ENCODE measurements at regions not wholly inside any gene's neighbourhood (a gene's known extent, or its start where the extent isn't known, plus 50 kb on each side); places are given as distances from the start of the nearest gene placed in this dataset.

- WGBS = 86% methylated on average over 3 of the region's 3 CpGs
- H3K9me3 ChIP-seq (ENCODE audit: control insufficient read depth in 4 of 4, low read length in 3 of 4) = no peaks in the 10 kb centered on the region
- no peak overlapping the region for H3K4me3 ChIP-seq (ENCODE audit: low read depth in 1 of 3, low read length in 3 of 3)
Observed at GRCh38 chr3:4107430-4107829, 195.7 kb upstream of the SETMAR start.

GRCh38 chr3:4113811-4114522 lies 189.2 kb upstream of the SETMAR start:
- no peaks in the 10 kb centered on the region for H3K4me1 ChIP-seq (ENCODE audit: control insufficient read depth in 4 of 4, insufficient read depth in 4 of 4, low read length in 3 of 4)
- WGBS = 83% methylated on average over 2 of the region's 2 CpGs
- no peaks in the 10 kb centered on the region for H3K9me3 ChIP-seq (ENCODE audit: control insufficient read depth in 4 of 4, low read length in 3 of 4)
- no peak overlapping the region for H3K4me3 ChIP-seq (ENCODE audit: low read depth in 1 of 3, low read length in 3 of 3)
- no peaks in the 10 kb centered on the region for H3K36me3 ChIP-seq (ENCODE audit: control insufficient read depth in 4 of 4, insufficient read depth in 3 of 4, low read depth in 1 of 4, low read length in 3 of 4)
- DNase-seq (ENCODE audit: low spot score) = no peak
- no peaks in the 10 kb centered on the region for H3K27me3 ChIP-seq (ENCODE audit: control insufficient read depth in 4 of 4, insufficient read depth in 4 of 4, low read length in 3 of 4)
- H3K27ac ChIP-seq (ENCODE audit: low read depth in 1 of 2, low read length in 2 of 2) = no peak overlapping the region
- no peak overlapping the region for H3K9ac ChIP-seq (ENCODE audit: low read depth in 1 of 2, low read length in 2 of 2)
- no peak for TF ChIP-seq ZBTB33 (IDR thresholded peaks at IDR 0.05)
- no peak for TF ChIP-seq MAX (IDR thresholded peaks at IDR 0.05)
- no peak for TF ChIP-seq JUND (IDR thresholded peaks at IDR 0.05)
- TF ChIP-seq EGR1 (IDR thresholded peaks at IDR 0.05; ENCODE audit: low read depth in 2 of 2) = no peak
- no peak for TF ChIP-seq YY1 (IDR thresholded peaks at IDR 0.05)
- TF ChIP-seq ATF3 (IDR thresholded peaks at IDR 0.05) = no peak
- no peak for TF ChIP-seq FOXA2 (IDR thresholded peaks at IDR 0.05)
- no peak for TF ChIP-seq NR2F2 (IDR thresholded peaks at IDR 0.05)
- no peak for TF ChIP-seq FOXA1 (IDR thresholded peaks at IDR 0.05)
- no peak for TF ChIP-seq REST (IDR thresholded peaks at IDR 0.05)
- TF ChIP-seq GABPA (IDR thresholded peaks at IDR 0.05 in 1 of 2, conservative IDR thresholded peaks at IDR 0.05 in 1 of 2) = no peak
- no peak for TF ChIP-seq SP1 (IDR thresholded peaks at IDR 0.05)
- TF ChIP-seq HNF4G (IDR thresholded peaks at IDR 0.05) = no peak

More at GRCh38 chr3:4107430-4107829, 195.7 kb upstream of the SETMAR start:
- no peak for TF ChIP-seq HNF4G (IDR thresholded peaks at IDR 0.05)
- no peak for TF ChIP-seq REST (IDR thresholded peaks at IDR 0.05)
- TF ChIP-seq EGR1 (IDR thresholded peaks at IDR 0.05; ENCODE audit: low read depth in 2 of 2) = no peak
- TF ChIP-seq TAF1 (conservative IDR thresholded peaks at IDR 0.05) = no peak
- TF ChIP-seq MAX (IDR thresholded peaks at IDR 0.05) = no peak
- no peak for TF ChIP-seq YY1 (IDR thresholded peaks at IDR 0.05)
- no peak for TF ChIP-seq NR2F2 (IDR thresholded peaks at IDR 0.05)
- no peak for TF ChIP-seq RXRA (IDR thresholded peaks at IDR 0.05)
- TF ChIP-seq JUND (IDR thresholded peaks at IDR 0.05) = no peak
- Histone ChIP-seq H3K4me1 (ENCODE audit: control insufficient read depth in 4 of 4, insufficient read depth in 4 of 4, low read length in 3 of 4) (no peaks in the 10 kb centered on the region), H3K36me3 (ENCODE audit: control insufficient read depth in 4 of 4, insufficient read depth in 3 of 4, low read depth in 1 of 4, low read length in 3 of 4) (no peaks in the 10 kb centered on the region), H3K9ac (ENCODE audit: low read depth in 1 of 2, low read length in 2 of 2) (no peak overlapping the region), H3K27ac (ENCODE audit: low read depth in 1 of 2, low read length in 2 of 2) (no peak overlapping the region), H3K27me3 (ENCODE audit: control insufficient read depth in 4 of 4, insufficient read depth in 4 of 4, low read length in 3 of 4) (no peaks in the 10 kb centered on the region)
- no peak for DNase-seq (ENCODE audit: low spot score)
